GM12872 (cell line): ENCODE measurements at regions not wholly inside any gene's neighbourhood (a gene's known extent, or its start where the extent isn't known, plus 50 kb on each side); places are given as distances from the start of the nearest gene placed in this dataset.
A peak's percentile ranks its signal among the peaks of the same experiment; 100 is the strongest.

Experiments
- TF ChIP-seq, protein P1 (sequence below): IDR thresholded peaks from 3 replicates; pipeline ENCODE4 v1.5.1; 2011; ENCODE audit warnings: low read depth, mild to moderate bottlenecking, low read length, moderate library complexity; ENCODE audit not compliant: insufficient read depth

DNA sequence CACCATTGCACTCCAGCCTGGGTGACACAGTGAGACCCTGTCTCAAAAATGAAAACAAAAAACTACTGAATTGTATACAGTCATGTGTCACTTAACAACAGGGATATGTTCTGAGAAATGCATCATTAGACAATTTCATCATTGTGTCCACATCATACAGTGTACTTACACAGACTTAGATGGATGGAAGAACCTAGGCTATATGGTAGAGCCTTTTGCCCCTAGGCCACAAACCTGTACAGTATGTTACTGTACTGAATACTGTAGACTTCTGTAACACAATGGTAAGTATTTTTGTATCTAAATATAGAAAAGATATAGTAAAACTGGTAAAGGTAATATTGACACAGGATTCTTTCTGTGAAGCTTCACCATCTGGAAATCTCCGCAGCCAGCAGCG is 81.7 kb downstream of the KBTBD2 start:
- TF ChIP-seq, protein P1, sequence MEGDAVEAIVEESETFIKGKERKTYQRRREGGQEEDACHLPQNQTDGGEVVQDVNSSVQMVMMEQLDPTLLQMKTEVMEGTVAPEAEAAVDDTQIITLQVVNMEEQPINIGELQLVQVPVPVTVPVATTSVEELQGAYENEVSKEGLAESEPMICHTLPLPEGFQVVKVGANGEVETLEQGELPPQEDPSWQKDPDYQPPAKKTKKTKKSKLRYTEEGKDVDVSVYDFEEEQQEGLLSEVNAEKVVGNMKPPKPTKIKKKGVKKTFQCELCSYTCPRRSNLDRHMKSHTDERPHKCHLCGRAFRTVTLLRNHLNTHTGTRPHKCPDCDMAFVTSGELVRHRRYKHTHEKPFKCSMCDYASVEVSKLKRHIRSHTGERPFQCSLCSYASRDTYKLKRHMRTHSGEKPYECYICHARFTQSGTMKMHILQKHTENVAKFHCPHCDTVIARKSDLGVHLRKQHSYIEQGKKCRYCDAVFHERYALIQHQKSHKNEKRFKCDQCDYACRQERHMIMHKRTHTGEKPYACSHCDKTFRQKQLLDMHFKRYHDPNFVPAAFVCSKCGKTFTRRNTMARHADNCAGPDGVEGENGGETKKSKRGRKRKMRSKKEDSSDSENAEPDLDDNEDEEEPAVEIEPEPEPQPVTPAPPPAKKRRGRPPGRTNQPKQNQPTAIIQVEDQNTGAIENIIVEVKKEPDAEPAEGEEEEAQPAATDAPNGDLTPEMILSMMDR = no peak

DNA sequence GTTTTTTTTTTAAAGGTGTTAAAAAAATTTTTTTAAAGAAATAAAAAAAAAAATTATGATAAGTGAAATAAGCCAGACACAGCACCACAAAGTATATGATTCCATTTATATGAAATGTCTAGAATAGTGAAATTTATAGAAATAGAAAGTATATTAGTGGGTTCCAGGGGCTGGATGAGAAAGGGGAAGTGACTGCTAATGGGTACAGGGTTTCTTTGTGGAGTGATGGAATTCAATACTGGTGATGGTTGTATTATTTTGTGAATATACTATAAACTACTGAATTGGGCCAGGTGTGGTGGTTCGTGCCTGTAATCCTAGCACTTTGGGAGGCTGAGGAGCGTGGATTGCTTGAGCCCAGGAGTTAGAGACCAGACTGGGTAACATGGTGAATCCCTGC is 82.2 kb downstream of the KBTBD2 start:
- TF ChIP-seq, protein P1 = no peak

DNA sequence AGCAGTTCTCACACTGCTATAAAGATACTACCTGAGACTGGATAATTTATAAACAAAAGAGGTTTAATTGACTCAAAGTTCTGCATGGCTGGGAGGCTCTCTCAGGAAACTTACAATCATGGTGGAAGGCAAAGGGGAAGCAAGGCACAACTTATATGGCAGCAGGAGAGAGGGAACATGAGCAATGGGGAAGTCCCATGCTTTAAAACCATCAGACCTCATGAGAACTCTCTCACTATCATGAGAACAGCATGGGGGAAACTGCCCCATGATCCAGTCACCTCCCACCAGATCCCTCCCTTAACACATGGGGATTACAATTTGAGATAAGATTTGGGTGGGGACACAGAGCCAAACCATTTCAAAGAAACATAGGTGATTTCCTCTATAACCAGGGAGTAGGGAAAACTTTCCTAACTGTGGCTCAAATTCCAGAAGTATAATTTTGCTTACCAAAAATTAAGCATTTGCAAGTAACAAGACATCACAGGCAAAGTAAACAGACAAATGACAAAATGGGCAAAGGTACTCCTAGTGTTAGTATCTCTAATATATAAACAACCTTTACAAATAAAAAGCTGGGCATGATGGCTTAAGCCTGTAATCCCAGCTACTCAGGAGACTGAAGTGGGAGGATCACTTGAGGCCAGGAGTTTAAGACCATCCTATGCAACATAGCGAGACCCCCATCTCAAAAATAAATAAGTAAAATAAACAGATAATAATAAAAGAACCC is 88.0 kb downstream of the KBTBD2 start:
- TF ChIP-seq, protein P1 = no peak

DNA sequence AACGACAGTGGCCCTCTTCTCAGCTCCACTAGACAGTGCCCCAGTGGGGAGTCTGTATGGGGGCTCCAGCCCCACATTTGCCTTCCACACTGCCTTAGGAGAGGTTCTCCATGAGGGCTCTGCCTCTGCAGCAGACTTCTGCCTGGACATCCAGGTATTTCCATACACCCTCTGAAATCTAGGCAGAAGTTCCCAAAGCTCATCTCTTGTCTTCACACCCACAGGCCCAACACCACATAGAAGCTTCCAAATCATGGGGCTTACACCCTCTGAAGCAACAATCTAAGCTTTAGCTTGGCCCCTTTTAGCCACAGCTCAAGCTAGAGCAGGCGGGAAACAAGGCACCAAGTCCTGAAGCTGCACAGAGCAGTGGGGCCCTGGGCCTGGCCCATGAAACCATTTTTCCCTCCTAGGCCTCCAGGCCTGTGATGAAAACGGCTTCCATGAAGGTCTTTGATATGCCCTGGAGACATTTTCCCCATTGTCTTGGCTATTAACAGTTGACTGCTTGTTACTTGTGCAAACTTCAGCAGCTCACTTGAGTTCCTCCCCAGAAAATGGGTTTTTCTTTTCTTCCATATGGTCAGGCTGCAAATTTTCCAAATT is 89.2 kb downstream of the KBTBD2 start:
- TF ChIP-seq, protein P1 = no peak

DNA sequence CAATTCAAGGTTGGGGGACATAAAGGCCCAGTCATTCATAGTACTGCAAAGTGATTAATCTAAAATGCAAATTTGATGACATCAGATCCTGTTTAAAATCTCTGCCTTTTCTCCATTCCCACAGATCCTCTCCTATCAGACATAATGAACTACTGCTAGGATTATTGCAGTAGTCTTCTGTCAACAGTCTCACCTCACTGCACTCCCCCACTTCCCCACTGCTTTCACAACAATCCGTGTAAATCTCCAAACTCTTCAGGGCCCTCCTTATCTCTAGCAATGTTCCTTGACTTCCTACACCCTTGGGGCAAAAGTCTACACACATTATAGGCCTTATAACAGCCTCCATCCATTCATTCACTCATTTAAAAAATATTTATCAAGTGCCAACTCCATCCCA is 112.4 kb downstream of the KBTBD2 start:
- TF ChIP-seq, protein P1 = no peak

DNA sequence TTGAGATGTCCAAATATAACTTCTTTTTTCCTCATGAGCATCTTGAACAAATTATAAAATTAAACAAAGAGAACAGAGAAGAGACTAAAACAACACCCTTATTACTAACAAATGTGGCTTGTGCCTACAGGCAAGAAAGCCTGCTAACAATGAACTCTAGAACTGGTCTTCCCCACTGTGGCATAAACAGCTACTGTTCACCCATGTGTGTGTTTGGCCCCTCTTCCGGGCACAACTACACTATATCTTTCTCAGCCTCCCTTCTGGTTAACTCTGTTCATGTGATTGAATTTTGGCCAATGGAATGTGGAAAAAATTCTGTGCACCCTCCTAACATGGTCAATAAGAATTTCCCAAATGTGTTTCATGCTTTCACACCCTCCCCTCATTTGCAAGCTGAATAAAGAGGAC is 117.0 kb downstream of the KBTBD2 start:
- TF ChIP-seq, protein P1 = no peak

DNA sequence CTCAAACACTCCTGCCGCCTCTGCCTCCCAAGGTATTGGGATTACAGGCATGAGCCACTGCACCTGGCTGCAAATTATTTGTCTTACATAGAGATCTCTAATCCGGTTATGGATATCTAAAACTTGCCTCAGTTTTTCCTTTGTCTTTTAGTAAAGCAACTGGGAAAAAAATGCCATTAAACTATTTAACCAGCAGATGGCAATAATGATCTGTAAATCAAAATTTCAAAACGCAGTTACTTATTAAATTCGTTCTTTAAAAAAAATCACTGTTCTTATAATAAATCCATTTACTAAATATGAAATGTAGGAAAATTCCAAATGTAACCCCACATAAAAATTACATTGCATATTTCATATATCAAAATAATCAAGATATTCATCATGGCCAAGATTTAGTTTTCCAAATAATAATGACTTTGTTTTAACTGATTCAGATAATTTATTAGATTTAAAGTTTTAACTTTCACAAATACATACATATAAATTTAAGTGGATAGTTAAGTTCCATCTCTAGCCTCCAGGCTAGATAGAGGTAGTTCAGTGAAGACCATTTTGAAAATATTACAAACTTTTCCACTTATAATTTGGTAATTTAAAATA is 125.8 kb downstream of the KBTBD2 start:
- TF ChIP-seq, protein P1 = 0 out of 3 replicates have a peak, but pooled peaks have one; percentile 4
